HCT116 (cell line): ENCODE measurements at regions not wholly inside any gene's neighbourhood (a gene's known extent, or its start where the extent isn't known, plus 50 kb on each side); places are given as distances from the start of the nearest gene placed in this dataset.

ENCODE experiments used
- ATAC-seq: fragments of 200-7000 bp; cut with Tn5 transposase; 2 replicates; pipeline ENCODE4 v1.9.1; 2020; ENCODE audit warnings: mild to moderate bottlenecking, moderate library complexity
- BruUV-seq: library from RNA; stranded (reverse); fragments of 400-500 nt; replicated peaks from 2 replicates; lab custom pipeline; 2021; lab: Mats Ljungman, UMichigan
- CTCF ChIA-PET: fragments of 300-600 bp; sonication (Branson Sonifier 250); formaldehyde crosslinking; loops from one replicate; lab custom pipeline; 2021; ENCODE audit warnings: antibody characterized with exemption; lab: Charles Lee
- POLR2A ChIA-PET: fragments of 300-600, 350-600 bp; sonication (Branson Sonifier 250); formaldehyde crosslinking; loops from one replicate; lab custom pipeline; 2021; ENCODE audit warnings: antibody characterized with exemption; lab: Charles Lee
- RAD21 ChIA-PET, 2 experiments: fragments of 300-600 bp; sonication (Branson Sonifier 250); formaldehyde crosslinking; loops; one replicate each; lab custom pipeline; 2023; ENCODE audit warnings: low total read pairs in 2 of 2; ENCODE audit not compliant: uncharacterized antibody in 2 of 2, unreplicated experiment in 2 of 2, low non-redundant PET in 1 of 2; lab: Charles Lee
- DNase-seq: peaks from one replicate; pipeline ENCODE4 v3.0.0-alpha.2; 2010; ENCODE audit warnings: low read depth, low spot score
- H2AFZ ChIP-seq: fragments of 200-600 bp; shearing (Covaris generic), sonication (generic); 2 replicates; pipeline ENCODE4 v1.6.1; 2017; ENCODE audit warnings: low read depth, mixed run types, mixed read lengths, antibody characterized with exemption, low read length; ENCODE audit not compliant: poor library complexity, severe bottlenecking
- H3K27ac ChIP-seq: 2 replicates; pipeline ENCODE4 v1.5.1; 2012; ENCODE audit warnings: low read depth, low read length
- H3K27me3 ChIP-seq: fragments of 200-600 bp; sonication (generic); 2 replicates; pipeline ENCODE4 v1.6.1; 2016; ENCODE audit warnings: mixed run types, low read length, mixed read lengths; ENCODE audit not compliant: insufficient read depth
- H3K36me3 ChIP-seq, 2 experiments: fragments of 200-500 bp in 1 of 2; fragments of 200-600 bp in 1 of 2; sonication (Bioruptor generic) in 1 of 2; sonication (generic) in 1 of 2; 2 replicates each; pipeline versions ENCODE4 v1.5.1 to v1.6.1; 2014 to 2016; ENCODE audit warnings: low read length in 2 of 2, inconsistent platforms in 1 of 2, mixed read lengths in 1 of 2, mixed run types in 1 of 2; ENCODE audit not compliant: insufficient read depth in 2 of 2, control insufficient read depth in 1 of 2
- H3K4me1 ChIP-seq, 2 experiments: fragments of 200-600 bp in 1 of 2; sonication (generic) in 1 of 2; 2 replicates each; pipeline versions ENCODE4 v1.5.1 to v1.6.1; 2012 to 2017; ENCODE audit warnings: low read length in 2 of 2, inconsistent platforms in 1 of 2, mild to moderate bottlenecking in 1 of 2, mixed read lengths in 1 of 2, mixed run types in 1 of 2, moderate library complexity in 1 of 2; ENCODE audit not compliant: insufficient read depth in 2 of 2, control insufficient read depth in 1 of 2
- H3K4me2 ChIP-seq: fragments of 200-600 bp; sonication (generic); 2 replicates; pipeline ENCODE4 v1.6.1; 2017; ENCODE audit warnings: mixed run types, low read length, mixed read lengths
- H3K4me3 ChIP-seq, 2 experiments: fragments of 200-600 bp in 1 of 2; sonication (generic) in 1 of 2; replicated peaks in 1 of 2; 2 replicates each; pipeline ENCODE4 v1.5.1; 2011 to 2016; ENCODE audit warnings: low read length in 2 of 2, control low read depth in 1 of 2, low read depth in 1 of 2, mild to moderate bottlenecking in 1 of 2, mixed read lengths in 1 of 2, mixed run types in 1 of 2
- H3K79me2 ChIP-seq: fragments of 200-600 bp; sonication (generic); 2 replicates; pipeline ENCODE4 v1.6.1; 2017; ENCODE audit warnings: mild to moderate bottlenecking, mixed run types, low read length, moderate library complexity, mixed read lengths; ENCODE audit not compliant: insufficient read depth
- H3K9ac ChIP-seq: fragments of 200-600 bp; sonication (generic); 2 replicates; pipeline ENCODE4 v1.6.1; 2016; ENCODE audit warnings: low read length, mixed read lengths
- H3K9me2 ChIP-seq: fragments of 200-600 bp; sonication (generic), shearing (Covaris generic); 2 replicates; pipeline ENCODE4 v1.6.1; 2017; ENCODE audit warnings: mixed run types, mild to moderate bottlenecking, moderate library complexity; ENCODE audit not compliant: insufficient read depth
- H3K9me3 ChIP-seq, 2 experiments: fragments of 200-500 bp in 1 of 2; fragments of 200-600 bp in 1 of 2; sonication (Bioruptor generic) in 1 of 2; sonication (generic) in 1 of 2; 2 replicates each; pipeline ENCODE4 v1.6.1; 2014 to 2017; ENCODE audit warnings: low read length in 2 of 2, mixed read lengths in 2 of 2, inconsistent platforms in 1 of 2, low read depth in 1 of 2, mild to moderate bottlenecking in 1 of 2, mixed run types in 1 of 2, moderate library complexity in 1 of 2; ENCODE audit not compliant: control insufficient read depth in 1 of 2, insufficient read depth in 1 of 2
- H4K20me1 ChIP-seq: fragments of 200-600 bp; sonication (generic), shearing (Covaris generic); 2 replicates; pipeline ENCODE4 v1.6.1; 2017; ENCODE audit warnings: mixed run types, mild to moderate bottlenecking, moderate library complexity; ENCODE audit not compliant: insufficient read depth
- CBX3 ChIP-seq: IDR thresholded peaks from 2 replicates; pipeline ENCODE4 v1.6.1; 2012; ENCODE audit warnings: low read depth
- CEBPB ChIP-seq: IDR thresholded peaks from 2 replicates; pipeline ENCODE4 v1.6.1; 2012; ENCODE audit warnings: low read depth
- EGR1 ChIP-seq: IDR thresholded peaks from 2 replicates; pipeline ENCODE4 v1.6.1; 2012; ENCODE audit warnings: low read depth
- ELF1 ChIP-seq: IDR thresholded peaks from 2 replicates; pipeline ENCODE4 v1.6.1; 2012; ENCODE audit warnings: low read depth, borderline replicate concordance
- EZH2 ChIP-seq: fragments of 200-600 bp; sonication (generic); IDR thresholded peaks from 2 replicates; pipeline ENCODE4 v1.6.1; 2017; ENCODE audit warnings: antibody characterized with exemption, mixed run types
- EZH2phosphoT487 ChIP-seq: fragments of 200-600 bp; IDR thresholded peaks from 2 replicates; pipeline ENCODE4 v1.6.1; 2018; ENCODE audit warnings: antibody characterized with exemption, borderline replicate concordance
- FOSL1 ChIP-seq: IDR thresholded peaks from 2 replicates; pipeline ENCODE4 v1.6.1; 2012; ENCODE audit warnings: low read depth
- POLR2A ChIP-seq: IDR thresholded peaks from 2 replicates; pipeline ENCODE4 v1.7.0; 2011; ENCODE audit warnings: borderline replicate concordance; ENCODE audit not compliant: insufficient read depth, insufficient read length; ENCODE audit errors: extremely low read depth
- RAD21 ChIP-seq: IDR thresholded peaks from 2 replicates; pipeline ENCODE4 v1.6.1; 2012; ENCODE audit warnings: low read depth, mild to moderate bottlenecking
- SIN3A ChIP-seq: IDR thresholded peaks from 2 replicates; pipeline ENCODE4 v1.6.1; 2012; ENCODE audit warnings: low read depth
- SP1 ChIP-seq: IDR thresholded peaks from 2 replicates; pipeline ENCODE4 v1.6.1; 2012; ENCODE audit warnings: low read depth
- SRF ChIP-seq: IDR thresholded peaks from 2 replicates; pipeline ENCODE4 v1.6.1; 2012; ENCODE audit warnings: low read depth
- TCF7L2 ChIP-seq: IDR thresholded peaks from 2 replicates; pipeline ENCODE4 v1.7.0; 2011; ENCODE audit warnings: borderline replicate concordance, inconsistent platforms; ENCODE audit not compliant: insufficient read depth, insufficient read length; ENCODE audit errors: extremely low read depth
- YY1 ChIP-seq: IDR thresholded peaks from 2 replicates; pipeline ENCODE4 v1.6.1; 2011; ENCODE audit warnings: low read length, low read depth, moderate library complexity, mild to moderate bottlenecking; ENCODE audit not compliant: insufficient replicate concordance; ENCODE audit errors: extremely low read depth
- ZFX ChIP-seq: fragments of 450-650 bp; IDR thresholded peaks from 2 replicates; pipeline ENCODE4 v1.6.1; 2017
- ZNF274 ChIP-seq: fragments of 200-500 bp; sonication (Bioruptor generic); IDR thresholded peaks from 2 replicates; pipeline ENCODE4 v1.6.1; 2014; ENCODE audit warnings: mild to moderate bottlenecking, low read depth, low read length, inconsistent platforms
- intact Hi-C: fragments of 100-400 bp; cut with micrococcal nuclease; formaldehyde crosslinking; loops from 2 replicates; pipeline ENCODE4 v1.10.0; 2022
- TF ChIP-seq, protein P1 (sequence below), 3 experiments: fragments of 200-600 bp in 1 of 3; sonication (generic) in 1 of 3; IDR thresholded peaks in 2 of 3; conservative IDR thresholded peaks in 1 of 3; 2 replicates each; pipeline ENCODE4 v1.5.1; 2012 to 2017; ENCODE audit warnings: low read depth in 2 of 3, low read length in 2 of 3, antibody characterized with exemption in 1 of 3, borderline replicate concordance in 1 of 3, control low read depth in 1 of 3, mild to moderate bottlenecking in 1 of 3, mixed read lengths in 1 of 3, mixed run types in 1 of 3, moderate library complexity in 1 of 3; ENCODE audit not compliant: insufficient read depth in 1 of 3
- TF ChIP-seq, protein P2 (sequence below): IDR thresholded peaks from 2 replicates; pipeline ENCODE4 v1.6.1; 2012
- TF ChIP-seq, protein P3 (sequence below): IDR thresholded peaks from 2 replicates; pipeline ENCODE4 v1.6.1; 2012; ENCODE audit warnings: low read depth

DNA sequence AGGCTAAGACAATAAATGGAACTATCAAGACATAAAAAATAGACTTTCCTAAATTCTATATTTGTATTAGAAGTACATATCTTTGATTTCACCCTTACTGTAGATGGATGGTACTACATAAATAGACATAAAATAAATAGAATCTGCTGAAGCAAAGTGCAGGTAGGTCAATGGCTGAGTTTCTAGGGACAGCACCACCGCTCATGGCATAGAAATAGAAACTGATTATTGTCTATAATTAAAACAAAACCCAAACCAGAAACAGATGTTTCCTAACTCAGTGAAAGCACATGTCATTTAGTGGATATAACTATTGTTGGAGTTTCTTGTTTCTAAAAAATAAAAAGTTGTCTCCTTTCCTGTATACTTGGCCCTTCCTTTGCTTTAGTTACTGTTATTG lies 387.3 kb upstream of the ADGRL3 start:
- peaks cover 8 to 20% of the 10 kb centered on the region in 2 experiments; a peak in 2 of 4 replicates for H3K9me3 ChIP-seq
- H3K27me3 ChIP-seq = no peaks in the 10 kb centered on the region
- BruUV-seq = no TSS peak
- RAD21 ChIA-PET = no interaction called here
- DNase-seq (no peak), ATAC-seq (no peak)
- no peak overlapping the region for H2AFZ ChIP-seq
- no peak overlapping the region for H3K27ac ChIP-seq
- H3K9ac ChIP-seq = no peak overlapping the region
- H3K4me3 ChIP-seq = no peak overlapping the region
- CTCF ChIA-PET = no interaction called here
- H3K4me2 ChIP-seq = no peak overlapping the region
- H3K79me2 ChIP-seq = no peaks in the 10 kb centered on the region
- no peak for TF ChIP-seq EZH2
- no peak for TF ChIP-seq ZFX
- no peak for TF ChIP-seq FOSL1
- no peak for TF ChIP-seq ZNF274
- TF ChIP-seq RAD21 = no peak
- TF ChIP-seq POLR2A = no peak
- TF ChIP-seq SP1 = no peak
- no peak for TF ChIP-seq SIN3A
- TF ChIP-seq TCF7L2 = no peak
- TF ChIP-seq CEBPB = no peak
- no peak for TF ChIP-seq YY1
- no peak for TF ChIP-seq EGR1
- TF ChIP-seq SRF = no peak
- no peak for TF ChIP-seq EZH2phosphoT487
- TF ChIP-seq, protein P1, sequence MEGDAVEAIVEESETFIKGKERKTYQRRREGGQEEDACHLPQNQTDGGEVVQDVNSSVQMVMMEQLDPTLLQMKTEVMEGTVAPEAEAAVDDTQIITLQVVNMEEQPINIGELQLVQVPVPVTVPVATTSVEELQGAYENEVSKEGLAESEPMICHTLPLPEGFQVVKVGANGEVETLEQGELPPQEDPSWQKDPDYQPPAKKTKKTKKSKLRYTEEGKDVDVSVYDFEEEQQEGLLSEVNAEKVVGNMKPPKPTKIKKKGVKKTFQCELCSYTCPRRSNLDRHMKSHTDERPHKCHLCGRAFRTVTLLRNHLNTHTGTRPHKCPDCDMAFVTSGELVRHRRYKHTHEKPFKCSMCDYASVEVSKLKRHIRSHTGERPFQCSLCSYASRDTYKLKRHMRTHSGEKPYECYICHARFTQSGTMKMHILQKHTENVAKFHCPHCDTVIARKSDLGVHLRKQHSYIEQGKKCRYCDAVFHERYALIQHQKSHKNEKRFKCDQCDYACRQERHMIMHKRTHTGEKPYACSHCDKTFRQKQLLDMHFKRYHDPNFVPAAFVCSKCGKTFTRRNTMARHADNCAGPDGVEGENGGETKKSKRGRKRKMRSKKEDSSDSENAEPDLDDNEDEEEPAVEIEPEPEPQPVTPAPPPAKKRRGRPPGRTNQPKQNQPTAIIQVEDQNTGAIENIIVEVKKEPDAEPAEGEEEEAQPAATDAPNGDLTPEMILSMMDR (IDR thresholded peaks at IDR 0.05 in 2 of 3, conservative IDR thresholded peaks at IDR 0.05 in 1 of 3; ENCODE audit: borderline replicate concordance in 1 of 3, insufficient read depth in 1 of 3, low read depth in 2 of 3, low read length in 2 of 3) = no peak
- TF ChIP-seq, protein P2, sequence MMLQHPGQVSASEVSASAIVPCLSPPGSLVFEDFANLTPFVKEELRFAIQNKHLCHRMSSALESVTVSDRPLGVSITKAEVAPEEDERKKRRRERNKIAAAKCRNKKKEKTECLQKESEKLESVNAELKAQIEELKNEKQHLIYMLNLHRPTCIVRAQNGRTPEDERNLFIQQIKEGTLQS = no peak
- TF ChIP-seq ELF1 = no peak
- TF ChIP-seq, protein P3, sequence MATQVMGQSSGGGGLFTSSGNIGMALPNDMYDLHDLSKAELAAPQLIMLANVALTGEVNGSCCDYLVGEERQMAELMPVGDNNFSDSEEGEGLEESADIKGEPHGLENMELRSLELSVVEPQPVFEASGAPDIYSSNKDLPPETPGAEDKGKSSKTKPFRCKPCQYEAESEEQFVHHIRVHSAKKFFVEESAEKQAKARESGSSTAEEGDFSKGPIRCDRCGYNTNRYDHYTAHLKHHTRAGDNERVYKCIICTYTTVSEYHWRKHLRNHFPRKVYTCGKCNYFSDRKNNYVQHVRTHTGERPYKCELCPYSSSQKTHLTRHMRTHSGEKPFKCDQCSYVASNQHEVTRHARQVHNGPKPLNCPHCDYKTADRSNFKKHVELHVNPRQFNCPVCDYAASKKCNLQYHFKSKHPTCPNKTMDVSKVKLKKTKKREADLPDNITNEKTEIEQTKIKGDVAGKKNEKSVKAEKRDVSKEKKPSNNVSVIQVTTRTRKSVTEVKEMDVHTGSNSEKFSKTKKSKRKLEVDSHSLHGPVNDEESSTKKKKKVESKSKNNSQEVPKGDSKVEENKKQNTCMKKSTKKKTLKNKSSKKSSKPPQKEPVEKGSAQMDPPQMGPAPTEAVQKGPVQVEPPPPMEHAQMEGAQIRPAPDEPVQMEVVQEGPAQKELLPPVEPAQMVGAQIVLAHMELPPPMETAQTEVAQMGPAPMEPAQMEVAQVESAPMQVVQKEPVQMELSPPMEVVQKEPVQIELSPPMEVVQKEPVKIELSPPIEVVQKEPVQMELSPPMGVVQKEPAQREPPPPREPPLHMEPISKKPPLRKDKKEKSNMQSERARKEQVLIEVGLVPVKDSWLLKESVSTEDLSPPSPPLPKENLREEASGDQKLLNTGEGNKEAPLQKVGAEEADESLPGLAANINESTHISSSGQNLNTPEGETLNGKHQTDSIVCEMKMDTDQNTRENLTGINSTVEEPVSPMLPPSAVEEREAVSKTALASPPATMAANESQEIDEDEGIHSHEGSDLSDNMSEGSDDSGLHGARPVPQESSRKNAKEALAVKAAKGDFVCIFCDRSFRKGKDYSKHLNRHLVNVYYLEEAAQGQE = no peak
- TF ChIP-seq CBX3 = no peak
- no peaks in the 10 kb centered on the region for H3K36me3 ChIP-seq
- intact Hi-C loops = no loop called here
- no peaks in the 10 kb centered on the region for H3K4me1 ChIP-seq
- H3K9me2 ChIP-seq = no peaks in the 10 kb centered on the region
- no peaks in the 10 kb centered on the region for H4K20me1 ChIP-seq
- POLR2A ChIA-PET = no interaction called here
